ENCODE measurements at regions not wholly inside any gene's neighbourhood (a gene's known extent, or its start where the extent isn't known, plus 50 kb on each side); places are given as distances from the start of the nearest gene placed in this dataset.

DNA sequence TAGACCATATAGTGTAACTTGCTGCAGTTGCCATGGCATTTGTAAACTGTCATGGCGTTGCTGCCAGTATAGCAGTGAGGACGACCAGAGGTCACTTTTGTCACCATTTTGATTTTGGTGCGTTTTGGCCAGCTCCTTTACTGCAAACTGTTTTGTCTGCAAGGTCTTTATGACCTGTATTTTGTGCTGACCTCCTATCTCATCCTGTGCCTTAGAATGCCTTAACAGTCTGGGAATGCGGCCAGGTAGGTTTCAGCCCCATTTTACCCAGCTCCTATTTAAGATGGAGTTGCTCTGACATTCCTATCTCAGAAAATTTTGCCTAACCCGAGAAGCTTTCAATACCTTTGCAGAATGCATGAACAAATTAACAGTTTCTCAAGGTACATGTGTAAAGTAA, 914.4 kb upstream of the ACO1 start:
- no peak for TF ChIP-seq EZH2phosphoT487 (IDR thresholded peaks at IDR 0.05; ENCODE audit: borderline replicate concordance, low read length)
- TF ChIP-seq, protein P1, sequence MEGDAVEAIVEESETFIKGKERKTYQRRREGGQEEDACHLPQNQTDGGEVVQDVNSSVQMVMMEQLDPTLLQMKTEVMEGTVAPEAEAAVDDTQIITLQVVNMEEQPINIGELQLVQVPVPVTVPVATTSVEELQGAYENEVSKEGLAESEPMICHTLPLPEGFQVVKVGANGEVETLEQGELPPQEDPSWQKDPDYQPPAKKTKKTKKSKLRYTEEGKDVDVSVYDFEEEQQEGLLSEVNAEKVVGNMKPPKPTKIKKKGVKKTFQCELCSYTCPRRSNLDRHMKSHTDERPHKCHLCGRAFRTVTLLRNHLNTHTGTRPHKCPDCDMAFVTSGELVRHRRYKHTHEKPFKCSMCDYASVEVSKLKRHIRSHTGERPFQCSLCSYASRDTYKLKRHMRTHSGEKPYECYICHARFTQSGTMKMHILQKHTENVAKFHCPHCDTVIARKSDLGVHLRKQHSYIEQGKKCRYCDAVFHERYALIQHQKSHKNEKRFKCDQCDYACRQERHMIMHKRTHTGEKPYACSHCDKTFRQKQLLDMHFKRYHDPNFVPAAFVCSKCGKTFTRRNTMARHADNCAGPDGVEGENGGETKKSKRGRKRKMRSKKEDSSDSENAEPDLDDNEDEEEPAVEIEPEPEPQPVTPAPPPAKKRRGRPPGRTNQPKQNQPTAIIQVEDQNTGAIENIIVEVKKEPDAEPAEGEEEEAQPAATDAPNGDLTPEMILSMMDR (IDR thresholded peaks at IDR 0.05; ENCODE audit: low read depth, low read length, poor library complexity, severe bottlenecking), result no peak

Measured in DOHH2 (cell line).